ENCODE measurements at regions not wholly inside any gene's neighbourhood (a gene's known extent, or its start where the extent isn't known, plus 50 kb on each side); places are given as distances from the start of the nearest gene placed in this dataset.

DNA sequence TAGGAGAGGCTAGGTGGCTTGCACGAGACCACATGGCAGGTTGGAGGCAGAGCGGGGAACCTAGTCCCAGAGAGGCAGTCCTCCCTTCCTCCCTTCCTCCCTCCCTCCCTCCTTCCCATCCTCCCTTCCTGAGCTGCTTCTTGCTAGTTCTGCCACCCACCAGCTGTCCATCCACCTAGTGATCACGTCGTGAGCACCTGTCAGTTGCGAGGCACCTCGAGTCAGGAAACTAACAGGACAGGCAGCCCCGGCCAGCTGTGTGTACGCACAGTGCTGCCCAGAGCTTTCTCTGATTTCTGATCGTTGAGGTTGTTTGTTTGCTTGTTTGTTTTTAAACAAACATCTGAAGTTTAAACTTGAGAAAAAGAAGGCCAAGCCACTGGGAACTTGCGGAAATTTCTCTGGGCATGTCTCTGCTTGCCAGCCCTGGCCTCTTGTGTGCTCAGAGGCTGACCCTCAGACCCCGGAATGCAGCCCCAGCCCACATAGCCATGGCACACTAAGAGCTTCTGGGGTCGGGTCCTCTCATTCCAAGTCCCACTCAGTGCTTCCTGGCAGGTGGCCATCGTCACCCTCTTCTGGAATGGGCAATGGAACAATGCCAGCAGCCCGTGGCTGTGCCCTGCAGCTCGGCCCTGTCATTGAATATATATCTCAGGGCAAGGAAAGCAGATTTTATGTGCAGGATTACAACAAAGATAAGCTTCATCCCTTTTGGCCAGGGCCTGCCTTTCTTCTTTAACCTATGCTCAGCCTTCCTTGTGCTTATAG lies 174.0 kb downstream of the KATNIP start:
- TF ChIP-seq CEBPB (IDR thresholded peaks at IDR 0.05) (no peak), TCF12 (IDR thresholded peaks at IDR 0.05; ENCODE audit: low read depth) (no peak), YY1 (IDR thresholded peaks at IDR 0.05; ENCODE audit: low read depth) (no peak), ZBTB7A (IDR thresholded peaks at IDR 0.05; ENCODE audit: low read depth) (no peak)
- TF ChIP-seq, protein P1, sequence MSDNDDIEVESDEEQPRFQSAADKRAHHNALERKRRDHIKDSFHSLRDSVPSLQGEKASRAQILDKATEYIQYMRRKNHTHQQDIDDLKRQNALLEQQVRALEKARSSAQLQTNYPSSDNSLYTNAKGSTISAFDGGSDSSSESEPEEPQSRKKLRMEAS (IDR thresholded peaks at IDR 0.05), result no peak

DNA sequence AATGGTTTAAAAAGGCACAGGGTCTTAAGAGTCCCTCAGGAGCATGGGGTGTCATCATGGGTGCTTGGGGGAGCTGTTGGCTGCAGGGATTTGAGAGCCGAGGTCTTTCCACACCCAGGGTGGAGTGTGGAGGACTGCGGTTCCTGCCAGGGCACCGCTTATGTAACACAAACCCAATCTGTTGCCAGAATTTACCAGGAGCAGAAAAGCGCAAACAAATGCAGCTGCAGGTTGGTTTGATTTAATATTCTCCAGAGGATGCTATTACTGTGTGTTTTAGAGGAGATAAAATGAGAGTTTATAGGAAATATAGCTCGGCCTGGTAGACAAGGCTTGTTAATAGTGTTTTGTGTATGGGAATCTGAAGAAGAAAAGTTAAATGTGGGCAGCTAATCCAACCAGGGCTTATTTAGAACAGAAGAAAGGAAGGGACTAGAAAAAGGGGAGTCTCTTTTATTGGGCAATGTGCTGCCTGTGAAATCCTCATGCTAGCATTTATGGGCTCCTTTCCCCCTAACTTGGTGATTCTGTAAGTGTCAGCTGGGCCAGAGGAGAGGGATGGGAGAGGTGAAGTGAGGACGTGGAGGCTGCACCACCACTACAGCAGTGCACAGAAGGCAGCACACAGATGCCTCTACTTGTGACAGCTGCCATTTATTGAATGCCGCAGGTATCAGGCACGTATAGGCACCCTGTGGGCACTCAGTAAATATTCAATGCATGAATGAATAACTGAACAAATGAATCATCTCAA lies 174.7 kb downstream of the KATNIP start:
- TF ChIP-seq EP300 (IDR thresholded peaks at IDR 0.05; ENCODE audit: borderline replicate concordance) (no peak), EGR1 (IDR thresholded peaks at IDR 0.05) (no peak), YY1 (IDR thresholded peaks at IDR 0.05; ENCODE audit: low read depth) (no peak)

DNA sequence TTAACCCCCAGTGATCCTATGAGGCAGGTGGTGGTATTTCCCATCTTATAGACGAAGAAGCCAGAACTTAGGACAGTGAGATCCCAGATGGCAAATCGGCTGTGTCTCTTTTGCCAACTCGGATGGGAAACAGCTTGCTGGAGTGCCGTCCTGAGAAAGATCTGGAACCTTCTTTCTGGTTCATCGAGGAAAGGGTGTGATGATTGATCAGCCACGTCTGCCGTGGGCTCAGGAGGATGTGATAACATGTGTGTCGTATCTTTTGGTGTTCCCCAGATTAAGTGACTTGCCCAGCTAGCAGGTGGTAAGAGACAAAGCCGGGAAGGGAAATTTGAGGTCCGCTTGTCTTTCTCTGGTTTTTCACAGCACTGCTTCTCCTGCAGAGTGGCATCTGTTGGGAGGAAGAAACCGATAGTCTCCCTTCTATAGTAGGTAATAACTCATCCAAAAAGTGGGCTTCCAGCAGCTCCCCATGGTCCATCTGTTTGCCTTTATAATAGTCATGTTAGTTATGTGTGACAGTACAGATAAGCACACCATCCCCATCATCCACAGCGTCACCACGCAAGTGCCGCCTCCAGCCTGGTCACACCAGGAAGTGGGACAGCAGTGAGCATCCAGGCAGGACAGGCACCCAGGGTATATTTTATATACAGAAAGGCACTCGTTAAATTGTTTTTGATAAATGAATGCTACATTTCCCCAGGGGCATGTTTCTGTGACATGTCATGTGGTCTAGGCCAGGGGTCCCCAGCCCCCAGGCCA lies 175.5 kb downstream of the KATNIP start:
- TF ChIP-seq, protein P2, sequence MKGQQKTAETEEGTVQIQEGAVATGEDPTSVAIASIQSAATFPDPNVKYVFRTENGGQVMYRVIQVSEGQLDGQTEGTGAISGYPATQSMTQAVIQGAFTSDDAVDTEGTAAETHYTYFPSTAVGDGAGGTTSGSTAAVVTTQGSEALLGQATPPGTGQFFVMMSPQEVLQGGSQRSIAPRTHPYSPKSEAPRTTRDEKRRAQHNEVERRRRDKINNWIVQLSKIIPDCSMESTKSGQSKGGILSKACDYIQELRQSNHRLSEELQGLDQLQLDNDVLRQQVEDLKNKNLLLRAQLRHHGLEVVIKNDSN (IDR thresholded peaks at IDR 0.05), result no peak
- TF ChIP-seq RAD21 (IDR thresholded peaks at IDR 0.05; ENCODE audit: low read depth), result no peak
- no peak for TF ChIP-seq ZBTB7A (IDR thresholded peaks at IDR 0.05; ENCODE audit: low read depth)
- no peak for TF ChIP-seq EP300 (IDR thresholded peaks at IDR 0.05; ENCODE audit: borderline replicate concordance)
- no peak for TF ChIP-seq CREB1 (IDR thresholded peaks at IDR 0.05; ENCODE audit: low read depth)
- no peak for TF ChIP-seq TAF1 (IDR thresholded peaks at IDR 0.05; ENCODE audit: low read depth)
- no peak for TF ChIP-seq NFIC (IDR thresholded peaks at IDR 0.05)
- no peak for TF ChIP-seq CEBPB (IDR thresholded peaks at IDR 0.05)
- TF ChIP-seq TCF12 (IDR thresholded peaks at IDR 0.05; ENCODE audit: low read depth), result no peak
- no peak for TF ChIP-seq FOXM1 (IDR thresholded peaks at IDR 0.05; ENCODE audit: borderline replicate concordance, low read depth)
- TF ChIP-seq, protein P3, sequence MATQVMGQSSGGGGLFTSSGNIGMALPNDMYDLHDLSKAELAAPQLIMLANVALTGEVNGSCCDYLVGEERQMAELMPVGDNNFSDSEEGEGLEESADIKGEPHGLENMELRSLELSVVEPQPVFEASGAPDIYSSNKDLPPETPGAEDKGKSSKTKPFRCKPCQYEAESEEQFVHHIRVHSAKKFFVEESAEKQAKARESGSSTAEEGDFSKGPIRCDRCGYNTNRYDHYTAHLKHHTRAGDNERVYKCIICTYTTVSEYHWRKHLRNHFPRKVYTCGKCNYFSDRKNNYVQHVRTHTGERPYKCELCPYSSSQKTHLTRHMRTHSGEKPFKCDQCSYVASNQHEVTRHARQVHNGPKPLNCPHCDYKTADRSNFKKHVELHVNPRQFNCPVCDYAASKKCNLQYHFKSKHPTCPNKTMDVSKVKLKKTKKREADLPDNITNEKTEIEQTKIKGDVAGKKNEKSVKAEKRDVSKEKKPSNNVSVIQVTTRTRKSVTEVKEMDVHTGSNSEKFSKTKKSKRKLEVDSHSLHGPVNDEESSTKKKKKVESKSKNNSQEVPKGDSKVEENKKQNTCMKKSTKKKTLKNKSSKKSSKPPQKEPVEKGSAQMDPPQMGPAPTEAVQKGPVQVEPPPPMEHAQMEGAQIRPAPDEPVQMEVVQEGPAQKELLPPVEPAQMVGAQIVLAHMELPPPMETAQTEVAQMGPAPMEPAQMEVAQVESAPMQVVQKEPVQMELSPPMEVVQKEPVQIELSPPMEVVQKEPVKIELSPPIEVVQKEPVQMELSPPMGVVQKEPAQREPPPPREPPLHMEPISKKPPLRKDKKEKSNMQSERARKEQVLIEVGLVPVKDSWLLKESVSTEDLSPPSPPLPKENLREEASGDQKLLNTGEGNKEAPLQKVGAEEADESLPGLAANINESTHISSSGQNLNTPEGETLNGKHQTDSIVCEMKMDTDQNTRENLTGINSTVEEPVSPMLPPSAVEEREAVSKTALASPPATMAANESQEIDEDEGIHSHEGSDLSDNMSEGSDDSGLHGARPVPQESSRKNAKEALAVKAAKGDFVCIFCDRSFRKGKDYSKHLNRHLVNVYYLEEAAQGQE (IDR thresholded peaks at IDR 0.05; ENCODE audit: low read depth), result no peak
- TF ChIP-seq, protein P1 (IDR thresholded peaks at IDR 0.05), result no peak
- TF ChIP-seq EGR1 (IDR thresholded peaks at IDR 0.05), result no peak

DNA sequence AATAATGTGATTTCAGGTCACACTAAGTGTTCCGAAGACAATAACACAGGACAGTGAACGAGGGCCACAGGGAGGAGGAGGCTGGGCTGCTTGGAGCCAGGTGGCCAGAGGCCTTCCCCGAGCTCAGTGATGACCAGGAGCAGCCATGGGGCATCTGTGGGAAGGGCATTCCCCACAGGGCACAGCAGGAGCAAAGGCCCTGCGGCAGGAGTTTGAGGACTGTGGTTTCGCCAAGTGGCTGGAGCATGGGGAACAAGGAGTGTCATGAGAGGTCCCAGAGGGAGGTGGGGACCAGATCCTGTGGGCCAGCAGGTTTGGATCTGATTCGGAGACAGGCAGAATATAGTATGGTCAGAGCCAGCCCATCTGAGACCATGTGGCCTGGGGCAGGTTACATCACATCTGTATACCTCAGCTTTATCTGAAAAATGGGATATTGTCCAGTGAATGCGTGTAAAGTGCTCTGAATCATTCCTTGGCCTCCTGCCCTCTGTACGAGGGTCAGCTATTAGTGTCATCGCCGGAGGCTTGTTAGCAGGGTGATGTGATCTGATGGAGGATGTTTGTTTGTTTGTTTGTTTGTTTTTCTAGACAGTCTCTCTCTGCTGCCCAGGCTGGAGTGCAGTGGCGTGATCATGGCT lies 176.8 kb downstream of the KATNIP start:
- TF ChIP-seq ZBTB7A (IDR thresholded peaks at IDR 0.05; ENCODE audit: low read depth), result no peak
- no peak for TF ChIP-seq TAF1 (IDR thresholded peaks at IDR 0.05; ENCODE audit: low read depth)
- TF ChIP-seq, protein P2 (IDR thresholded peaks at IDR 0.05), result no peak
- TF ChIP-seq TEAD4 (IDR thresholded peaks at IDR 0.05), result no peak
- no peak for TF ChIP-seq EGR1 (IDR thresholded peaks at IDR 0.05)
- TF ChIP-seq CEBPB (IDR thresholded peaks at IDR 0.05), result no peak
- no peak for TF ChIP-seq YY1 (IDR thresholded peaks at IDR 0.05; ENCODE audit: low read depth)

DNA sequence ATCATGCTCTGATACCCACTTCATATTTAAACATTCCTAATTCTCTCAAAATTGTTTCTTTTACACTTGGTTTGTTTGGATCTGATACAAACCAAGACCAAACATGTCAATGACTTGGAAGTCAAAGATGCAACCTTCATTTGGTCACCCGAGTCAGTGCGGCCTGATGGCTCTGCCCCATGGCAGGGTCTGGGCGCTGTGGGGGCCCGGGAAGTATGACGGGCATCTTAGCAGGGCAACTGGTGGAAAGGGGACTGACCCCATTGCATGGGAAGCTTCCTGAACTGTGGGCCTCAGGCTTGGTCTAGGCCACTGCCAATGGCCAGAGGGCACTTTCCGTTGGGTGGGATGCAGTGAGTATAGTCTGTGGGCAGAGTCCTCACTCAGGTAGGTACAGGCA lies 178.0 kb downstream of the KATNIP start:
- TF ChIP-seq YY1 (IDR thresholded peaks at IDR 0.05; ENCODE audit: low read depth) (no peak), FOXM1 (IDR thresholded peaks at IDR 0.05; ENCODE audit: borderline replicate concordance, low read depth) (no peak), EP300 (IDR thresholded peaks at IDR 0.05; ENCODE audit: borderline replicate concordance) (no peak), NFIC (IDR thresholded peaks at IDR 0.05) (no peak), TAF1 (IDR thresholded peaks at IDR 0.05; ENCODE audit: low read depth) (no peak), TEAD4 (IDR thresholded peaks at IDR 0.05) (no peak), EGR1 (IDR thresholded peaks at IDR 0.05) (no peak), CREB1 (IDR thresholded peaks at IDR 0.05; ENCODE audit: low read depth) (no peak), ZBTB7A (IDR thresholded peaks at IDR 0.05; ENCODE audit: low read depth) (no peak), CEBPB (IDR thresholded peaks at IDR 0.05) (no peak), RAD21 (IDR thresholded peaks at IDR 0.05; ENCODE audit: low read depth) (no peak), TCF12 (IDR thresholded peaks at IDR 0.05; ENCODE audit: low read depth) (no peak)
- TF ChIP-seq, protein P2 (IDR thresholded peaks at IDR 0.05), result no peak
- TF ChIP-seq, protein P1 (IDR thresholded peaks at IDR 0.05), result no peak
- TF ChIP-seq, protein P3 (IDR thresholded peaks at IDR 0.05; ENCODE audit: low read depth), result no peak
